HEK293 (cell line): ENCODE measurements at regions not wholly inside any gene's neighbourhood (a gene's known extent, or its start where the extent isn't known, plus 50 kb on each side); places are given as distances from the start of the nearest gene placed in this dataset.

ENCODE experiments used
- CTCF ChIA-PET: fragments of 350-600 bp; formaldehyde crosslinking; extraction: SDS; loops from one replicate; lab custom pipeline; 2021; ENCODE audit warnings: antibody characterized with exemption; lab: Yijun Ruan, JAX
- POLR2A ChIA-PET: fragments of 300-600 bp; formaldehyde crosslinking; extraction: SDS; loops from one replicate; lab custom pipeline; 2020; ENCODE audit warnings: antibody characterized with exemption, inconsistent platforms; lab: Yijun Ruan, JAX
- H3K27ac ChIP-seq: fragments of 200-500 bp; sonication (Bioruptor generic); 2 replicates; pipeline ENCODE4 v1.5.1; 2014; ENCODE audit warnings: low read depth, low read length, control low read depth, inconsistent platforms; ENCODE audit errors: extremely low read depth
- H3K36me3 ChIP-seq, 2 experiments: fragments of 200-500 bp in 1 of 2; sonication (Bioruptor generic) in 1 of 2; 1 replicate in 1 of 2; 2 replicates in 1 of 2; pipeline ENCODE4 v1.5.1; 2014 to 2017; ENCODE audit warnings: inconsistent platforms in 2 of 2, low read length in 2 of 2; ENCODE audit not compliant: control insufficient read depth in 2 of 2, insufficient read depth in 1 of 2
- H3K4me1 ChIP-seq: fragments of 200-500 bp; sonication (Bioruptor generic); 2 replicates; pipeline ENCODE4 v1.5.1; 2014; ENCODE audit warnings: mild to moderate bottlenecking, low read length, inconsistent platforms; ENCODE audit not compliant: control insufficient read depth, insufficient read depth
- H3K4me3 ChIP-seq: 2 replicates; pipeline ENCODE4 v1.5.1; 2011; ENCODE audit warnings: low read depth, mild to moderate bottlenecking, control low read depth, low read length, moderate library complexity
- H3K9me3 ChIP-seq: fragments of 200-500 bp; sonication (Bioruptor generic); 2 replicates; pipeline ENCODE4 v1.5.1; 2014; ENCODE audit warnings: low read depth, low read length, inconsistent platforms; ENCODE audit not compliant: control insufficient read depth, insufficient read depth
- GFI1B ChIP-seq: fragments of 450-650 bp; formaldehyde crosslinking; IDR thresholded peaks from 2 replicates; pipeline ENCODE4 v1.5.1; 2016; ENCODE audit warnings: missing biosample characterization, missing genetic modification characterization
- KLF1 ChIP-seq: fragments of 450-650 bp; formaldehyde crosslinking; IDR thresholded peaks from 2 replicates; pipeline ENCODE4 v1.5.1; 2016; ENCODE audit warnings: missing biosample characterization, missing genetic modification characterization
- SALL2 ChIP-seq: fragments of 450-650 bp; formaldehyde crosslinking; IDR thresholded peaks from 2 replicates; pipeline ENCODE4 v1.5.0; 2017; ENCODE audit warnings: missing biosample characterization, mild to moderate bottlenecking, missing genetic modification characterization, borderline replicate concordance
- ZBTB20 ChIP-seq: fragments of 450-650 bp; formaldehyde crosslinking; IDR thresholded peaks from 2 replicates; pipeline ENCODE4 v1.5.1; 2016; ENCODE audit warnings: missing biosample characterization, missing genetic modification characterization
- ZNF138 ChIP-seq: fragments of 450-650 bp; formaldehyde crosslinking; IDR thresholded peaks from 2 replicates; pipeline ENCODE4 v1.5.1; 2016; ENCODE audit warnings: missing biosample characterization, missing genetic modification characterization, borderline replicate concordance
- ZNF146 ChIP-seq: fragments of 450-650 bp; formaldehyde crosslinking; IDR thresholded peaks from 2 replicates; pipeline ENCODE4 v1.5.1; 2016; ENCODE audit warnings: missing biosample characterization, missing genetic modification characterization
- ZNF16 ChIP-seq: fragments of 450-650 bp; formaldehyde crosslinking; IDR thresholded peaks from 2 replicates; pipeline ENCODE4 v1.5.1; 2016; ENCODE audit warnings: low read depth, missing biosample characterization, missing genetic modification characterization
- ZNF248 ChIP-seq: fragments of 450-650 bp; formaldehyde crosslinking; IDR thresholded peaks from 2 replicates; pipeline ENCODE4 v1.5.1; 2017; ENCODE audit warnings: missing biosample characterization, missing genetic modification characterization
- ZNF324 ChIP-seq: fragments of 450-650 bp; formaldehyde crosslinking; IDR thresholded peaks from 2 replicates; pipeline ENCODE4 v1.5.1; 2016; ENCODE audit warnings: missing biosample characterization, missing genetic modification characterization
- ZNF394 ChIP-seq: fragments of 450-650 bp; formaldehyde crosslinking; IDR thresholded peaks from 2 replicates; pipeline ENCODE4 v1.5.1; 2016; ENCODE audit warnings: missing biosample characterization, missing genetic modification characterization, mild to moderate bottlenecking, moderate library complexity, borderline replicate concordance
- ZNF423 ChIP-seq: fragments of 450-650 bp; formaldehyde crosslinking; IDR thresholded peaks from 2 replicates; pipeline ENCODE4 v1.5.1; 2016; ENCODE audit warnings: missing biosample characterization, missing genetic modification characterization
- ZNF433 ChIP-seq: fragments of 450-650 bp; formaldehyde crosslinking; IDR thresholded peaks from 2 replicates; pipeline ENCODE4 v1.5.1; 2016; ENCODE audit warnings: missing biosample characterization, missing genetic modification characterization, low read depth
- ZNF514 ChIP-seq: fragments of 450-650 bp; formaldehyde crosslinking; IDR thresholded peaks from 2 replicates; pipeline ENCODE4 v1.5.1; 2016; ENCODE audit warnings: missing biosample characterization, missing genetic modification characterization
- ZNF549 ChIP-seq: fragments of 450-650 bp; IDR thresholded peaks from 2 replicates; pipeline ENCODE4 v1.5.1; 2018; ENCODE audit warnings: missing biosample characterization, missing genetic modification characterization, mild to moderate bottlenecking, inconsistent platforms, moderate library complexity
- ZNF560 ChIP-seq: fragments of 450-650 bp; formaldehyde crosslinking; IDR thresholded peaks from 2 replicates; pipeline ENCODE4 v1.5.1; 2017; ENCODE audit warnings: missing biosample characterization, missing genetic modification characterization, borderline replicate concordance
- ZNF571 ChIP-seq: fragments of 450-650 bp; formaldehyde crosslinking; IDR thresholded peaks from 2 replicates; pipeline ENCODE4 v1.5.0; 2017; ENCODE audit warnings: missing biosample characterization, missing genetic modification characterization
- ZNF585B ChIP-seq: fragments of 450-650 bp; formaldehyde crosslinking; IDR thresholded peaks from 2 replicates; pipeline ENCODE4 v1.5.1; 2016; ENCODE audit warnings: missing biosample characterization, missing genetic modification characterization
- ZNF626 ChIP-seq: fragments of 450-650 bp; sonication (Bioruptor Pico); formaldehyde crosslinking; IDR thresholded peaks from 2 replicates; pipeline ENCODE4 v1.5.1; 2018; ENCODE audit warnings: missing biosample characterization, missing genetic modification characterization, inconsistent platforms
- ZNF629 ChIP-seq: fragments of 450-650 bp; formaldehyde crosslinking; IDR thresholded peaks from 2 replicates; pipeline ENCODE4 v1.5.1; 2017; ENCODE audit warnings: missing biosample characterization, missing genetic modification characterization
- ZNF654 ChIP-seq: fragments of 450-650 bp; formaldehyde crosslinking; IDR thresholded peaks from 2 replicates; pipeline ENCODE4 v1.5.1; 2016; ENCODE audit warnings: low read depth, missing biosample characterization, missing genetic modification characterization
- ZNF660 ChIP-seq: fragments of 450-650 bp; IDR thresholded peaks from 2 replicates; pipeline ENCODE4 v1.5.1; 2018; ENCODE audit warnings: missing biosample characterization, mild to moderate bottlenecking, missing genetic modification characterization
- ZNF837 ChIP-seq: fragments of 450-650 bp; formaldehyde crosslinking; IDR thresholded peaks from 2 replicates; pipeline ENCODE4 v1.5.1; 2016; ENCODE audit warnings: missing biosample characterization, missing genetic modification characterization
- ZXDB ChIP-seq: fragments of 450-650 bp; formaldehyde crosslinking; IDR thresholded peaks from 2 replicates; pipeline ENCODE4 v1.5.1; 2016; ENCODE audit warnings: missing biosample characterization, missing genetic modification characterization
- TF ChIP-seq, protein P1 (sequence below): fragments of 450-650 bp; formaldehyde crosslinking; IDR thresholded peaks from 2 replicates; pipeline ENCODE4 v1.5.1; 2016; ENCODE audit warnings: missing biosample characterization, missing genetic modification characterization, borderline replicate concordance
- TF ChIP-seq, protein P2 (sequence below): fragments of 450-650 bp; formaldehyde crosslinking; IDR thresholded peaks from 2 replicates; pipeline ENCODE4 v1.5.1; 2016; ENCODE audit warnings: missing biosample characterization, missing genetic modification characterization
- TF ChIP-seq, protein P3 (sequence below): fragments of 450-650 bp; formaldehyde crosslinking; IDR thresholded peaks from 2 replicates; pipeline ENCODE4 v1.5.1; 2017; ENCODE audit warnings: missing biosample characterization, missing genetic modification characterization

DNA sequence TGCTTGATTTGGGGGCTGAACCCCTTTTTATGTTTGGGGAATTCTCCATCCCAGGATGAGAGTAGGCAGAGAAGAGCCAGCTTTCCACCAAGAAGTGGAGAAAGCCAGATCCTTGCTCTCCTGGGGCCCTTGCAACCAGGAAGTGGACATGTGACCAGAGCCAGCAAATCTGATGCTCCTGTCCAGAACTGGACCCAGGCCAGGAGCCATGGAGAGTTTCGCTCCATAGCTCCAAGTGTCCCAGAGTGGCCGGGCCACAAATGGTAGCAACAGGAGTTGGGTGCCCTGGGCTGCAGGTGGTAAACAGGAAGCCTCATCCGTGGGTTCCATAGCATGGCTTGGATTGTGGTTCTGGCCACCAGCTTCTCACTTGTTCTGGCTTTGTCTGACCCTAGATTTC, 93.9 kb upstream of the CD82 start:
- ChIA-PET POLR2A (no interaction called here), CTCF (interaction anchor here (0.6 kb wide), 1 partner anchor 43 kb away, joined by 3 read pairs; no protein-coding TSS in a partner anchor)
- Histone ChIP-seq H3K4me3 (no peak overlapping the region), H3K27ac (no peak overlapping the region), H3K36me3 (no peaks in the 10 kb centered on the region), H3K4me1 (no peaks in the 10 kb centered on the region), H3K9me3 (no peaks in the 10 kb centered on the region)
- no peak for TF ChIP-seq ZNF660
- no peak for TF ChIP-seq ZNF654
- no peak for TF ChIP-seq ZNF433
- no peak for TF ChIP-seq ZNF248 (tag by site-specific recombination)
- no peak for TF ChIP-seq ZNF837
- TF ChIP-seq, protein P1, sequence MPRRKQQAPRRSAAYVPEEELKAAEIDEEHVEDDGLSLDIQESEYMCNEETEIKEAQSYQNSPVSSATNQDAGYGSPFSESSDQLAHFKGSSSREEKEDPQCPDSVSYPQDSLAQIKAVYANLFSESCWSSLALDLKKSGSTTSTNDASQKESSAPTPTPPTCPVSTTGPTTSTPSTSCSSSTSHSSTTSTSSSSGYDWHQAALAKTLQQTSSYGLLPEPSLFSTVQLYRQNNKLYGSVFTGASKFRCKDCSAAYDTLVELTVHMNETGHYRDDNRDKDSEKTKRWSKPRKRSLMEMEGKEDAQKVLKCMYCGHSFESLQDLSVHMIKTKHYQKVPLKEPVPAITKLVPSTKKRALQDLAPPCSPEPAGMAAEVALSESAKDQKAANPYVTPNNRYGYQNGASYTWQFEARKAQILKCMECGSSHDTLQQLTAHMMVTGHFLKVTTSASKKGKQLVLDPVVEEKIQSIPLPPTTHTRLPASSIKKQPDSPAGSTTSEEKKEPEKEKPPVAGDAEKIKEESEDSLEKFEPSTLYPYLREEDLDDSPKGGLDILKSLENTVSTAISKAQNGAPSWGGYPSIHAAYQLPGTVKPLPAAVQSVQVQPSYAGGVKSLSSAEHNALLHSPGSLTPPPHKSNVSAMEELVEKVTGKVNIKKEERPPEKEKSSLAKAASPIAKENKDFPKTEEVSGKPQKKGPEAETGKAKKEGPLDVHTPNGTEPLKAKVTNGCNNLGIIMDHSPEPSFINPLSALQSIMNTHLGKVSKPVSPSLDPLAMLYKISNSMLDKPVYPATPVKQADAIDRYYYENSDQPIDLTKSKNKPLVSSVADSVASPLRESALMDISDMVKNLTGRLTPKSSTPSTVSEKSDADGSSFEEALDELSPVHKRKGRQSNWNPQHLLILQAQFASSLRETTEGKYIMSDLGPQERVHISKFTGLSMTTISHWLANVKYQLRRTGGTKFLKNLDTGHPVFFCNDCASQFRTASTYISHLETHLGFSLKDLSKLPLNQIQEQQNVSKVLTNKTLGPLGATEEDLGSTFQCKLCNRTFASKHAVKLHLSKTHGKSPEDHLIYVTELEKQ (tag by site-specific recombination): no peak
- TF ChIP-seq GFI1B (tag by site-specific recombination): no peak
- TF ChIP-seq ZNF394 (tag by site-specific recombination): no peak
- no peak for TF ChIP-seq ZNF585B (tag by site-specific recombination)
- TF ChIP-seq ZNF626: no peak
- TF ChIP-seq SALL2 (tag by site-specific recombination): no peak
- TF ChIP-seq, protein P2, sequence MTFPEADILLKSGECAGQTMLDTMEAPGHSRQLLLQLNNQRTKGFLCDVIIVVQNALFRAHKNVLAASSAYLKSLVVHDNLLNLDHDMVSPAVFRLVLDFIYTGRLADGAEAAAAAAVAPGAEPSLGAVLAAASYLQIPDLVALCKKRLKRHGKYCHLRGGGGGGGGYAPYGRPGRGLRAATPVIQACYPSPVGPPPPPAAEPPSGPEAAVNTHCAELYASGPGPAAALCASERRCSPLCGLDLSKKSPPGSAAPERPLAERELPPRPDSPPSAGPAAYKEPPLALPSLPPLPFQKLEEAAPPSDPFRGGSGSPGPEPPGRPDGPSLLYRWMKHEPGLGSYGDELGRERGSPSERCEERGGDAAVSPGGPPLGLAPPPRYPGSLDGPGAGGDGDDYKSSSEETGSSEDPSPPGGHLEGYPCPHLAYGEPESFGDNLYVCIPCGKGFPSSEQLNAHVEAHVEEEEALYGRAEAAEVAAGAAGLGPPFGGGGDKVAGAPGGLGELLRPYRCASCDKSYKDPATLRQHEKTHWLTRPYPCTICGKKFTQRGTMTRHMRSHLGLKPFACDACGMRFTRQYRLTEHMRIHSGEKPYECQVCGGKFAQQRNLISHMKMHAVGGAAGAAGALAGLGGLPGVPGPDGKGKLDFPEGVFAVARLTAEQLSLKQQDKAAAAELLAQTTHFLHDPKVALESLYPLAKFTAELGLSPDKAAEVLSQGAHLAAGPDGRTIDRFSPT (tag by site-specific recombination): no peak
- no peak for TF ChIP-seq ZNF16 (tag by site-specific recombination)
- no peak for TF ChIP-seq ZNF138 (tag by site-specific recombination)
- TF ChIP-seq ZNF571 (tag by site-specific recombination): no peak
- no peak for TF ChIP-seq KLF1 (tag by site-specific recombination)
- no peak for TF ChIP-seq ZNF514
- TF ChIP-seq ZNF146: no peak
- no peak for TF ChIP-seq ZBTB20 (tag by site-specific recombination)

DNA sequence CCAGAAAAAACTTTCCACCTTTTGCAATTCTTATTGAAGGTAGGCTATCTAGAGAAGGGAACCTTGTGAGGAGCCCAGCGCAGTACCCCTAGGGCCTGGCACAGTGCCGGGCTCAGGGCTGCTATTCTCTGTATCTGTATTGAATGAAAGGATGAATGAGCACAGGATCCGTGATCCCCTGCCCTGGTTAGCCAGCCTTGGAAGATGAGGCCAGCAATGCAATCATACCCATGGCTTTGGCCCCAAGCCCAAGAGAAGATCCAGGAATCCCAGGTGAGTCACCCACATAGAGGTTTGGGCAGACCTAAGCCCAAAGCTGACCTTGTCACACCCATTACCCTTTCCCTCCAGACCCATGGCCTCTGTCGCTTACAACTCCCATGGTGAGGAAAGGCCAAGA, 92.5 kb upstream of the CD82 start:
- CTCF ChIA-PET: no interaction called here
- H3K9me3 ChIP-seq: no peaks in the 10 kb centered on the region
- TF ChIP-seq, protein P3, sequence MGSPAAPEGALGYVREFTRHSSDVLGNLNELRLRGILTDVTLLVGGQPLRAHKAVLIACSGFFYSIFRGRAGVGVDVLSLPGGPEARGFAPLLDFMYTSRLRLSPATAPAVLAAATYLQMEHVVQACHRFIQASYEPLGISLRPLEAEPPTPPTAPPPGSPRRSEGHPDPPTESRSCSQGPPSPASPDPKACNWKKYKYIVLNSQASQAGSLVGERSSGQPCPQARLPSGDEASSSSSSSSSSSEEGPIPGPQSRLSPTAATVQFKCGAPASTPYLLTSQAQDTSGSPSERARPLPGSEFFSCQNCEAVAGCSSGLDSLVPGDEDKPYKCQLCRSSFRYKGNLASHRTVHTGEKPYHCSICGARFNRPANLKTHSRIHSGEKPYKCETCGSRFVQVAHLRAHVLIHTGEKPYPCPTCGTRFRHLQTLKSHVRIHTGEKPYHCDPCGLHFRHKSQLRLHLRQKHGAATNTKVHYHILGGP: no peak
- no peak for TF ChIP-seq ZNF560 (tag by site-specific recombination)
- no peak for TF ChIP-seq ZNF423
- TF ChIP-seq ZXDB: no peak
- TF ChIP-seq ZNF629: no peak
- no peak for TF ChIP-seq ZNF837
- TF ChIP-seq ZNF549: no peak
- TF ChIP-seq ZNF324 (tag by site-specific recombination): no peak
- TF ChIP-seq, all 188 proteins: peak for 0
- no peak overlapping the region for H3K27ac ChIP-seq
- no peaks in the 10 kb centered on the region for H3K4me1 ChIP-seq
- no peaks in the 10 kb centered on the region for H3K36me3 ChIP-seq
- H3K4me3 ChIP-seq: no peak overlapping the region
- POLR2A ChIA-PET: no interaction called here
